BJ (cell line): ENCODE measurements at regions not wholly inside any gene's neighbourhood (a gene's known extent, or its start where the extent isn't known, plus 50 kb on each side); places are given as distances from the start of the nearest gene placed in this dataset.
"Not testable (repeated sequence)": the region's sequence is repeated elsewhere in the genome, so short reads cannot be mapped to it uniquely, and the experiment has no call there.

Source experiments
- CTCF ChIA-PET: fragments of 350-600 bp; formaldehyde crosslinking; extraction: SDS; loops from one replicate; lab custom pipeline; 2021; ENCODE audit warnings: antibody characterized with exemption, inconsistent platforms; lab: Yijun Ruan, JAX
- POLR2A ChIA-PET: fragments of 300-600 bp; sonication (Branson Sonifier 250); formaldehyde crosslinking; extraction: SDS; loops from one replicate; lab custom pipeline; 2021; ENCODE audit warnings: antibody characterized with exemption; lab: Charles Lee
- DNase-seq: peaks from one replicate; pipeline ENCODE4 v3.0.0-alpha.2; 2011; ENCODE audit warnings: low read depth
- H3K27me3 ChIP-seq: 2 replicates; pipeline ENCODE4 v1.6.0; 2011; ENCODE audit warnings: low read length; ENCODE audit not compliant: control insufficient read depth, insufficient read depth
- H3K36me3 ChIP-seq: 2 replicates; pipeline ENCODE4 v1.5.1; 2011; ENCODE audit warnings: low read length; ENCODE audit not compliant: control insufficient read depth, insufficient read depth
- H3K4me3 ChIP-seq: 2 replicates; pipeline ENCODE4 v1.5.1; 2011; ENCODE audit warnings: low read depth, mild to moderate bottlenecking, control low read depth, low read length
- CTCF ChIP-seq: IDR thresholded peaks from 2 replicates; pipeline ENCODE4 v1.5.1; 2011; ENCODE audit warnings: low read depth, mild to moderate bottlenecking, control low read depth, inconsistent platforms, low read length, moderate library complexity; ENCODE audit not compliant: insufficient read depth

GRCh38 chr4:137866671-137867070, 334.4 kb upstream of the PCDH18 start:
- CTCF ChIA-PET = no interaction called here
- POLR2A ChIA-PET = no interaction called here

GRCh38 chr4:137861682-137862081, 329.4 kb upstream of the PCDH18 start:
- H3K4me3 ChIP-seq = no peak overlapping the region
- ChIA-PET POLR2A (no interaction called here), CTCF (interaction anchor here (1.0 to 1.3 kb wide), 3 partner anchors 8 to 41 kb away, joined by 3 to 4 read pairs (median 3); no protein-coding TSS in a partner anchor)
- H3K27me3 ChIP-seq = no peaks in the 10 kb centered on the region
- no peaks in the 10 kb centered on the region for H3K36me3 ChIP-seq
- TF ChIP-seq CTCF = peak; percentile 36; the same call in 1 of the 2 replicates
- DNase-seq = no peak

More at GRCh38 chr4:137866671-137867070, 334.4 kb upstream of the PCDH18 start:
- no peak overlapping the region for H3K4me3 ChIP-seq
- H3K27me3 ChIP-seq = no peaks in the 10 kb centered on the region
- H3K36me3 ChIP-seq = no peaks in the 10 kb centered on the region
- TF ChIP-seq CTCF = no peak
- DNase-seq = no peak

- CTCF ChIA-PET = interaction anchor here (1.2 to 1.6 kb wide), 3 partner anchors 9 to 729 kb away, joined by 3 to 6 read pairs (median 4); no protein-coding TSS in a partner anchor
- POLR2A ChIA-PET = no interaction called here
- no peak for DNase-seq
- H3K4me3 ChIP-seq = no peak overlapping the region
- H3K27me3 ChIP-seq = no peaks in the 10 kb centered on the region
- TF ChIP-seq CTCF = no peak
- H3K36me3 ChIP-seq = no peaks in the 10 kb centered on the region
These were observed 321.1 kb upstream of the PCDH18 start for GRCh38 chr4:137853424-137853823.

- ChIA-PET CTCF (interaction anchor here (1.0 to 1.6 kb wide), 5 partner anchors 10 to 728 kb away, joined by 3 to 5 read pairs (median 3); no protein-coding TSS in a partner anchor), POLR2A (interaction anchor here (0.6 kb wide), 1 partner anchor 210 kb away, joined by 3 read pairs; no protein-coding TSS in a partner anchor)
- TF ChIP-seq CTCF = no peak
- Histone ChIP-seq H3K36me3 (no peaks in the 10 kb centered on the region), H3K4me3 (no peak overlapping the region), H3K27me3 (no peaks in the 10 kb centered on the region)
- DNase-seq = no peak
These were observed 320.0 kb upstream of the PCDH18 start for GRCh38 chr4:137852326-137852725.

GRCh38 chr4:137851435-137851834, 319.1 kb upstream of the PCDH18 start:
- H3K27me3 ChIP-seq = no peaks in the 10 kb centered on the region
- no peaks in the 10 kb centered on the region for H3K36me3 ChIP-seq
- H3K4me3 ChIP-seq = no peak overlapping the region
- CTCF ChIA-PET = interaction anchor here (1.3 to 1.5 kb wide), 3 partner anchors 11 to 31 kb away, joined by 3 to 5 read pairs (median 3); no protein-coding TSS in a partner anchor
- DNase-seq = no peak
- TF ChIP-seq CTCF = no peak
- POLR2A ChIA-PET = no interaction called here

GRCh38 chr4:137827945-137828344, 295.7 kb upstream of the PCDH18 start:
- H3K36me3 ChIP-seq, H3K27me3 ChIP-seq, POLR2A ChIA-PET, H3K4me3 ChIP-seq, DNase-seq: not testable (repeated sequence)
- CTCF ChIA-PET = interaction anchor here (2.0 kb wide), 1 partner anchor 8 kb away, joined by 9 read pairs; no protein-coding TSS in a partner anchor
